ENCODE measurements at regions not wholly inside any gene's neighbourhood (a gene's known extent, or its start where the extent isn't known, plus 50 kb on each side); places are given as distances from the start of the nearest gene placed in this dataset.

DNA sequence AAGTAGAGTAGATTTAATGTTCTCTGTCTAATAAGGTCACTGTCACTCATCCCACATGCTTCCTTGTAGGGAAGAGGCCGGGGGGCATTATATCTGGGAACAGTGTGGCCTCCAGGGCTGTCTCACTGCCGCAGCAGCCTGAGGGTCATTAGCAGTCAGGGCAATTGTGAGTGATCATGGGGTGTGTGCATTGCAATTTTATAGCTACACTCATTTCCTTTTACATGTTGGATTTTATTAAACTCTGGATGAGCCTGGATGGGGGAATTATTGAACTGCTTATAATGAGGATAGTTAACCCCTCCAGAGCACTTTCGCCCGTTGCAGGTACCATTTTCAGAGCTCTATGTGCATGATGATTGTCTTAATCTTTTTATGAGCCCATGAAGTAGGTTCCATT is 60.9 kb upstream of the DISP3 start:
- Histone ChIP-seq H3K4me3 (ENCODE audit: low read depth, low read length) (no peak overlapping the region), H3K9me3 (ENCODE audit: control insufficient read depth, insufficient read depth, low read depth, low read length) (no peaks in the 10 kb centered on the region), H3K27me3 (ENCODE audit: control insufficient read depth, insufficient read depth, low read length) (no peaks in the 10 kb centered on the region)

DNA sequence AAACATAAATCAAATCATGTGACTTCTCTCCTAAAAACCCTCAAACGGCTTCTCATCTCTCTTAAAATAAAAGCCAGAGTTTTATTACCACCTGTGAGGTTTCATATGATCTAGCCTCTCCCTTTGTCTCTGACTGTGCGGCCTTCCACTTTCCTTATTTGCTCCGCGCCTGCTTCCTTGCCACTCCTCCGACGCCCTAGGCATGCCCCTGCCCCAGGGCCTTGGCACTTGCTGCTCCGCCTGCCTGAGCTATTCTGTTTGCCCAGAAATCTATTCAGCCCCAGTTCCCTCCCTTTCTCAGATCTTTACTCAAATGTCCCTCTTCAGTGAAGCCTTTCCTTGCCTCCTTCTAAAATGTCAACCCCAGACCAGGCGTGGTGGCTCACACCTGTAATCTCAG is 57.5 kb upstream of the DISP3 start:
- Histone ChIP-seq H3K36me3 (ENCODE audit: control insufficient read depth, insufficient read depth, low read length) (no peaks in the 10 kb centered on the region), H3K27me3 (ENCODE audit: control insufficient read depth, insufficient read depth, low read length) (no peaks in the 10 kb centered on the region), H3K4me3 (ENCODE audit: low read depth, low read length) (no peak overlapping the region), H3K9me3 (ENCODE audit: control insufficient read depth, insufficient read depth, low read depth, low read length) (no peaks in the 10 kb centered on the region), H3K4me1 (ENCODE audit: control insufficient read depth, insufficient read depth, low read length) (peaks cover 15% of the 10 kb centered on the region), H3K9ac (ENCODE audit: low read length) (no peak overlapping the region), H3K27ac (ENCODE audit: low read depth, low read length) (no peak overlapping the region)

More for the DNA sequence above, 60.9 kb upstream of the DISP3 start:
- Histone ChIP-seq H3K27ac (ENCODE audit: low read depth, low read length) (no peak overlapping the region), H3K9ac (ENCODE audit: low read length) (no peak overlapping the region), H3K36me3 (ENCODE audit: control insufficient read depth, insufficient read depth, low read length) (no peaks in the 10 kb centered on the region), H3K4me1 (ENCODE audit: control insufficient read depth, insufficient read depth, low read length) (peaks cover 22% of the 10 kb centered on the region; the same call in 1 of the 2 replicates)

DNA sequence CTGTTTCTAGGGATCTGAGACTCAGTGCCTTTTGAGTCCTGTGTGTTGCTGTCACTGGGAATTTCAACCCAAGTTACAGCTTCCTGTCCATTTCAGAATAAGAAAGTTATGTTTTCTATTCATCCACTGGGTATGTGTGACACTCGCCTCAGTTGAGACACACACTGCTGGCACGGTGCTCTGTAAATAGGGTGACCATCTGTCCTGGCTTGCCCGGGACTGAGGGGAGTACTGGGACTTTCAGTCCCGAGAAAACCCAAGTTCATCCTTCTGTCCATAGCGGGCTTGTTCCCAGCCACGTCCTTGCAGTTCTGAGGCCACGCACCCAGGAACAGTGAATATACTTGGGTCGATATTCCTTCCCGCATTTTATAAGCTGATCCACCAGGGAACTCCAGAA is 56.3 kb upstream of the DISP3 start:
- H3K4me3 ChIP-seq (ENCODE audit: low read depth, low read length): no peak overlapping the region
- peaks cover 3% of the 10 kb centered on the region; the same call in 1 of the 2 replicates for H3K4me1 ChIP-seq (ENCODE audit: control insufficient read depth, insufficient read depth, low read length)
- no peak overlapping the region for H3K9ac ChIP-seq (ENCODE audit: low read length)
- no peak overlapping the region for H3K27ac ChIP-seq (ENCODE audit: low read depth, low read length)
- H3K27me3 ChIP-seq (ENCODE audit: control insufficient read depth, insufficient read depth, low read length): no peaks in the 10 kb centered on the region
- no peaks in the 10 kb centered on the region for H3K9me3 ChIP-seq (ENCODE audit: control insufficient read depth, insufficient read depth, low read depth, low read length)
- no peaks in the 10 kb centered on the region for H3K36me3 ChIP-seq (ENCODE audit: control insufficient read depth, insufficient read depth, low read length)

DNA sequence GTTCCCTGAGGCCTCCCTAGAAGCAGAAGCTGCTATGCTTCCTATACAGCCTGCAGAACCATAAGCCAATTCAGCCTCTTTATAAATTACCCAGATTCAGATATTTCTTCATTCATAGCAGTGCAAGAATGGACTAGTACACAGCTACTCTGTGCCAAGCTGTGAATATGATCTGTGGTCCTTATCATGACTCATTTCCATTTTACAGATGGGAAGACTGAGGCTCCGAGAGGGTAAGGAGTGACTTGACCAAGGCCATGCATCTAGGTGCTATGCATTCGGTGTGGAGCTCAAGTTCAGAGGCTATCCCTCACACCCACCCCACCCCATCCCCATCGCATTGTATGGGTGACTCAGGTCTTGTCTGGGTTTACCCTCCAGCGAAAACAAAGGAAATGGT is 52.3 kb upstream of the DISP3 start:
- Histone ChIP-seq H3K27ac (ENCODE audit: low read depth, low read length) (no peak overlapping the region), H3K36me3 (ENCODE audit: control insufficient read depth, insufficient read depth, low read length) (no peaks in the 10 kb centered on the region), H3K4me3 (ENCODE audit: low read depth, low read length) (no peak overlapping the region), H3K9me3 (ENCODE audit: control insufficient read depth, insufficient read depth, low read depth, low read length) (no peaks in the 10 kb centered on the region), H3K9ac (ENCODE audit: low read length) (no peak overlapping the region), H3K27me3 (ENCODE audit: control insufficient read depth, insufficient read depth, low read length) (no peaks in the 10 kb centered on the region), H3K4me1 (ENCODE audit: control insufficient read depth, insufficient read depth, low read length) (peaks cover 3% of the 10 kb centered on the region)

DNA sequence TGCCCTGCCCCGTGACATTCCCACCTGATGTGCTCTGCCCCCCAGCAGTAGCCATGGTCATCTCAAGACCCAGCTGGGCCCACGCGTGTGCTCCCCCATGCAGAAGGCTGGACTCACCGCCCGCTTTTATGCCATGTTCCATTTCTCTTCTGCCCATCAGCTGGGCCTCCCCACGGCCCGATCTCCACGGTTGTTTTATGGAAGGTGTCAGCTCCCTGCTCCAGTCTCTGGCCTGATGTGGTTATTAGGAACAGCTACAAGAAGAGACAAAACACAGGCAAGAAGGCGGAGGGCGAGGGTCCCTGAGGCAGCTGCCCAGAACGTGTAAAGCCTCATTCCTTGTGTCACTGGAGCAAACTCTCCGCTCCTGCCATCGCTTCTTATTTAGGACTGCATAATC is 50.2 kb upstream of the DISP3 start:
- Histone ChIP-seq H3K27ac (ENCODE audit: low read depth, low read length) (no peak overlapping the region), H3K4me3 (ENCODE audit: low read depth, low read length) (no peak overlapping the region), H3K36me3 (ENCODE audit: control insufficient read depth, insufficient read depth, low read length) (no peaks in the 10 kb centered on the region), H3K27me3 (ENCODE audit: control insufficient read depth, insufficient read depth, low read length) (no peaks in the 10 kb centered on the region), H3K4me1 (ENCODE audit: control insufficient read depth, insufficient read depth, low read length) (peaks cover 3% of the 10 kb centered on the region), H3K9ac (ENCODE audit: low read length) (no peak overlapping the region), H3K9me3 (ENCODE audit: control insufficient read depth, insufficient read depth, low read depth, low read length) (no peaks in the 10 kb centered on the region)

All from HUES6 (cell line).